ENCODE measurements at regions not wholly inside any gene's neighbourhood (a gene's known extent, or its start where the extent isn't known, plus 50 kb on each side); places are given as distances from the start of the nearest gene placed in this dataset.

GRCh38 chr3:99548674-99549073 is 89.7 kb upstream of the COL8A1 start:
- Histone ChIP-seq H3K27ac (ENCODE audit: low read length) (no peak overlapping the region), H4K20me1 (ENCODE audit: insufficient read depth) (no peaks in the 10 kb centered on the region), H3K4me2 (ENCODE audit: low read length) (no peak overlapping the region), H3K9me2 (ENCODE audit: insufficient read depth, low read length) (no peaks in the 10 kb centered on the region), H3K27me3 (ENCODE audit: insufficient read depth, low read depth, low read length) (no peaks in the 10 kb centered on the region), H3K9ac (ENCODE audit: low read length) (no peak overlapping the region), H3F3A (ENCODE audit: insufficient read depth, low read length, poor library complexity, severe bottlenecking) (no peaks in the 10 kb centered on the region), H3K36me3 (ENCODE audit: insufficient read depth, low read length) (no peaks in the 10 kb centered on the region), H3K4me3 (ENCODE audit: low read length) (no peak overlapping the region), H3K79me2 (replicated peaks; ENCODE audit: insufficient read depth, low read length) (no peaks in the 10 kb centered on the region), H3K9me3 (ENCODE audit: low read length) (no peaks in the 10 kb centered on the region), H2AFZ (ENCODE audit: low read depth, low read length) (no peak overlapping the region)
- no peak for TF ChIP-seq EP300 (conservative IDR thresholded peaks at IDR 0.05; ENCODE audit: poor library complexity, severe bottlenecking)
- no peak for TF ChIP-seq REST (IDR thresholded peaks at IDR 0.05; ENCODE audit: borderline replicate concordance)
- TF ChIP-seq EZH2 (IDR thresholded peaks at IDR 0.05; ENCODE audit: borderline replicate concordance, insufficient read depth, low read length, poor library complexity, severe bottlenecking), result no peak
- no peak for TF ChIP-seq POLR2AphosphoS5 (IDR thresholded peaks at IDR 0.05)
- TF ChIP-seq TAF1 (IDR thresholded peaks at IDR 0.05; ENCODE audit: low read depth), result no peak
- no peak for TF ChIP-seq SMC3 (conservative IDR thresholded peaks at IDR 0.05; ENCODE audit: poor library complexity)
- TF ChIP-seq MXI1 (conservative IDR thresholded peaks at IDR 0.05; ENCODE audit: poor library complexity, severe bottlenecking), result no peak
- no peak for TF ChIP-seq RAD21 (conservative IDR thresholded peaks at IDR 0.05)
- TF ChIP-seq CTCF (IDR thresholded peaks at IDR 0.05; ENCODE audit: poor library complexity, severe bottlenecking), result no peak

- Histone ChIP-seq H3K27me3 (ENCODE audit: insufficient read depth, low read depth, low read length) (no peaks in the 10 kb centered on the region), H4K20me1 (ENCODE audit: insufficient read depth) (no peaks in the 10 kb centered on the region), H3K36me3 (ENCODE audit: insufficient read depth, low read length) (no peaks in the 10 kb centered on the region), H3K79me2 (replicated peaks; ENCODE audit: insufficient read depth, low read length) (no peaks in the 10 kb centered on the region), H3K4me2 (ENCODE audit: low read length) (no peak overlapping the region), H2AFZ (ENCODE audit: low read depth, low read length) (no peak overlapping the region), H3K9me2 (ENCODE audit: insufficient read depth, low read length) (no peaks in the 10 kb centered on the region), H3K9me3 (ENCODE audit: low read length) (no peaks in the 10 kb centered on the region), H3K9ac (ENCODE audit: low read length) (no peak overlapping the region), H3K4me3 (ENCODE audit: low read length) (no peak overlapping the region), H3F3A (ENCODE audit: insufficient read depth, low read length, poor library complexity, severe bottlenecking) (no peaks in the 10 kb centered on the region), H3K27ac (ENCODE audit: low read length) (no peak overlapping the region)
- TF ChIP-seq REST (IDR thresholded peaks at IDR 0.05; ENCODE audit: borderline replicate concordance) (no peak), EZH2 (IDR thresholded peaks at IDR 0.05; ENCODE audit: borderline replicate concordance, insufficient read depth, low read length, poor library complexity, severe bottlenecking) (no peak), MXI1 (conservative IDR thresholded peaks at IDR 0.05; ENCODE audit: poor library complexity, severe bottlenecking) (no peak), TAF1 (IDR thresholded peaks at IDR 0.05; ENCODE audit: low read depth) (no peak), CTCF (IDR thresholded peaks at IDR 0.05; ENCODE audit: poor library complexity, severe bottlenecking) (no peak)
Measured at GRCh38 chr3:99545941-99546580, 92.3 kb upstream of the COL8A1 start.

Measured in neural cell (in vitro differentiated cells).